ENCODE measurements at regions not wholly inside any gene's neighbourhood (a gene's known extent, or its start where the extent isn't known, plus 50 kb on each side); places are given as distances from the start of the nearest gene placed in this dataset.

GRCh38 chr1:72917920-72918319 is 635.6 kb upstream of the NEGR1 start:
- DNase-seq: no peak

DNA sequence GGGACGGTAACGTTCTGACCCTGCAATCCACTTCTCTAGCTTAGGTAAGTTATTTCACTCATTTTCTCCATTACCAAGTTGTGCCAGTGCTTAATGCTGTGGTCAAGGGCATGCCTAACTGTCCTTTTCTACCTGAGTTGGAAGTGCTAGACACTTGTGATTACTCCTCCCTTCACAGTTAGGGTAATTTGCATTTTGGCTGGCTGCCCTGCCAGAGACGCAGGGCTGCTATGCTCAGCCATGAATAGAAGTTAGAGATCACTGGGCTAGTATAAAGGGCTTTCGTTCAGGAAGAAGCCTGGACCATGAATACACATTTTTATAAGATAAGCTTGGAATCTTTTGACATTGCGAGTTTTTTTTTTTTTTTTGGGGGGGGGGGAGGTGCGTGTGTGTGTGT is 633.2 kb upstream of the NEGR1 start:
- DNase-seq: no peak

GRCh38 chr1:72911656-72912055 is 629.3 kb upstream of the NEGR1 start:
- no peak for DNase-seq

- no peak for DNase-seq
Observed at GRCh38 chr1:72896256-72896655, 613.9 kb upstream of the NEGR1 start.

GRCh38 chr1:72892461-72892860 is 610.1 kb upstream of the NEGR1 start:
- DNase-seq: no peak

DNA sequence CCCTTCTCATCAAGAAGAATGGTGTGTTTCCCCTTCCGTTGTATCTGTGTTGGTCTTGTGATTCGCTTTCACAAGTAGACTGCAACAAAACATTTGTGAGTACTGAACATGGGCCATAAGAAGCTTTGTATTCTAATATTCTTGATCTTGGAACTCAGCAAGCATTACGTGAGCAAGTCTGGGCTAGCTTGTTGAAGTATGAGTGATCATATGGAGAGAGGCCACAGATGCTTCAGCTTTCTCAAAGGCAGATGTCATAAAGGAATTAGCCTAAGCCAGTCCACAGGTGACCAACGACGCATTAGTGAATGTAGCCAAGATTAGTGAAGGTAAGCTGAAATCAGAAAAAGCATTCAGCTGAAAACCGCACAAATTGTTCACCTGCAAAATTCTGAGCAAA is 609.6 kb upstream of the NEGR1 start:
- no peak for DNase-seq

DNA sequence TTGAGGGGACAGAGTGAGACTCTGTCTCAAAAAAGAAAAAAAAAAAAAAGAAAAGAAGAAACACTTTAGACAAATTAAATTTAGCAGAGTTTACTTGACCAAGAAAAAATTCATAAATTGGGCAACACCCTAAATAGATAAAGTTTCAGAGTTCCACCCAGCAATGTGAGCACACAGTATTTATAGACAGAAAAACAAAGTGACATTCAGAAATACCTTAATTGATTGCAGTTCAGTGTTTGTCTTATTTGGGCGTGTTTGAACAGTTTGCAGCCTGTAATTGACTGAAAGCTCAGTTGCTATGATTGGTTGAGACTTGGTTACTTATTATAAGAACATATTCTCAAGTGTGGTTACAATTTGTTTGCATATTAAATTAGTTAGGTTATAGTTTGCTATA is 603.5 kb upstream of the NEGR1 start:
- no peak for DNase-seq

- no peak for DNase-seq
Observed at GRCh38 chr1:72885017-72885416, 602.7 kb upstream of the NEGR1 start.

GRCh38 chr1:72869873-72870272 is 587.5 kb upstream of the NEGR1 start:
- DNase-seq: no peak

DNA sequence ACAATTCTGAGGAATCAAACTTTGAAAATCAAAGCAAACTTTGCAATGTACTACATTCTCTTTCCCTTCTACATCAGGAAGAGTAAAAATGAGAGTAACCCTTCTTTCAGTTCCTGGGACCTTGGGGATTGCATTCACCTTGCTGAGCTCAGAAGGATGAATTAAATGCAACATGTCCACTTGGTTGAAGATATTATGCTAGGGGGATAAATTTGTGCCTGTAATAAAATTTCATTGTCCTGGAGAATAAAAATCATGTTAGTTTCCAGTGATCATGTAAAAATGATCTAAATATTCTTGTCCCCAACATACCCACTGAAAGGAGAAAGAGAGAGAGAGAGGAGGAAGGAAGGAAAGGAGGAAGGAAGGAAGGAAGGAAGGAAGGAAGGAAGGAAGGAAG is 587.1 kb upstream of the NEGR1 start:
- DNase-seq: no peak

DNA sequence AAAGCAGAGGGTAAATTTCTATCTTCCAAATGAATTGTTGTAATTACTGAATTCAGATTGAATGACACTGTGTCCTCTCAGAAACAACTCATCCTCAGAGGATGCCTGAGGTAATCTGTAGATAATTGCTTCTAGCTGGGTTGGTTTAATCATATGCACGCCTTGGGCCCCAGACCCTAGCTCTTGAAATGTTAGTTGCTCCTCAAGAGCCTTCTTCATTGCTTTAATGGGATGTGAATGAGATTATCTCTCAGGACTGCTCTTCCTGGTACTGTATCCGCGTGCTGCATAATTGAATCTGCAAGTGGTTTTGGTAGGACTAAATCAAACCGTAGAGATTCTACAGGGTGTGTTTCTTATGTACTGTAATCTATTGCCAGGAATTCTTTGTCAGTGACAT is 569.3 kb upstream of the NEGR1 start:
- no peak for DNase-seq

GRCh38 chr1:72848997-72849396 is 566.7 kb upstream of the NEGR1 start:
- DNase-seq: no peak

GRCh38 chr1:72847651-72848050 is 565.3 kb upstream of the NEGR1 start:
- no peak for DNase-seq

DNA sequence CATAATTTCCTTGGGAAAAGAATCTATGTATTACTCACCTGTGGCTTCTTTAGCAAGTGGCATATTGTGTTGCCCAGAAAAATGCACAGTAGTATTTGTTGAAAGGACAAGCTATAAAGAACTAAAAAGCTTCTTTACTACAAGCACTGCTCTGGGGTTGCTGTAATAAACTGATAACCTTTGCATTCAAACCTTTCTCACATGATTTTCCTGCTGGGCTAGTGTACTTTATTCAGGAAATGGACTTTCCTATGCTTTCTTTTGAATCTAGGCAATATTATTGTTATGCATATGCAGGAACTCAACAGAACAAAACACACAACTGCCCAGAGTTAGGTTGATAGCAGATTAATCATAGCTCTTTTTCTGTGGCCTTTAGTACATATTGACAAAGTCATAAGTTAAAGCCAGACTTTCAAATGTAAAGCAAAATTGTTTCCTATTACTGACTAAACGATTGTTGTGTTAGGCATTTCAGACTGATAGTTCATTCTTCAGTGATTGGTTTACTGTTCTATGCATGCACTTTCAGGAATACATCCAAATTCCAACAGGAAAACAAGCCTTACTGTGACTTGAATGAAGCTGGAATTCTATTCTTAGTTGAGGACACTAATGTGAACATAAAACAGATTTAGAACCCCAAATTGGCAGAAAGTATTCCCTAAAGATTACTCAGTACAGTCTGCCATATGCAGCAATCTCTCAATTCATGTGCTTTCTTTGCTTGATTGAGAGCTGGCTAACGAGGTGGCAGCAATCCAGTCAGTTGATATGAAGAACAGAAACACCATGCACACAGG is 564.3 kb upstream of the NEGR1 start:
- no peak for DNase-seq

- no peak for DNase-seq
Observed at GRCh38 chr1:72845981-72846380, 563.6 kb upstream of the NEGR1 start.

- no peak for DNase-seq
Observed at GRCh38 chr1:72845381-72845780, 563.0 kb upstream of the NEGR1 start.

DNA sequence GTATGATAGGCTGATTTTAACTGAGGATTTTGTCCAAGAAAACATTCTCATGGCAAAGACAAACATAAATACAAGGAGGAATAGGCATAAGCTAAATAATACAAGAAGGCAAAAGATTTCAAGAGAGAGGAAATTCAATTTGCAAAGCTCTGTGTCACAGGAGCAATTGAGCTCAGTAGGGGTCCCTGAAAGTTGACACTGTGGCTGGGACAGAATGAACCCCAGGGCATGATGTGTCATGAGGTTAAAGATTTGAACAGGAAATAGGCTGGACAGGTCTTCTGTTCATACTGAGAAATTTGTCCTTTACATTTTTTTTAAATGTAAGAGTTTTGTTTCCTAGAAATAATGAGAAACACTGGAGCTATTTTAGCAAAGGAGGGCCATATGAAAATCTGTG is 555.4 kb upstream of the NEGR1 start:
- no peak for DNase-seq

DNA sequence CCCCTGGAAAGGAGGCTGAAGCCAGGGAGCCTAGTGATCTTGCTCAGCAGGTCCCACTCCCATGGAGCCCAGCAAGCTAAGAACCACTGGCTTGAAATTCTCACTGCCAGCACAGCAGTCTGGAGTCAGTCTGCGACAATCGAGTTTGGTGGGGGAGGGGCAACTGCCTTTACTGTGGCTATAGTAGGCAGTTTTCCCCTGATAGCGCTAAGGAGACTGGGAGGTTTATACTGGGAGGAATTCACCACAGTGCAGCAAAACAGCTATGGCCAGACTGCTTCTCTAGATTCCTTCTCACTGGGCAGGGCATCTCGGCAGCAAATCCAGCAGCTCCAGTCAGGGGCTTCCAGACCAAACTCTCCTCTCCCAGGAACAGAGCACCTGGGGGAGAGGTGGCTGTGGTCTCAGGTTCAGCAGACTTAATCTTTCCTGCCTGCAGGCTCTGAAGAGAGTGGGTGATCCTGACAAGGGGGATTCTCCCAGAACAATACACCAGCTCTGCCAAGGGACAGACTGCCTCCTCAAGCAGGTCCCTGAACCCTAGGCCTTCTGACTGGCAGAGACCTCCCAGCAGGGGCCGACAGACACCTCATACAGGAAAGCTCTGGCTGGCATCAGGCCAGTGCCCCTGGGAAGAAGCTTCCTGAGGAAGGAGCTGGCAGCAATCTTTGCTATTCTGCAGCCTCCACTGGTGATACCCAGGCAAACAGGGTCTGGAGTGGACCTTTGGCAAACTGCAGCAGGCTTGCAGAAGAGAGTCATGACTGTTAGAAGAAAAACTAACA is 548.5 kb upstream of the NEGR1 start:
- no peak for DNase-seq

DNA sequence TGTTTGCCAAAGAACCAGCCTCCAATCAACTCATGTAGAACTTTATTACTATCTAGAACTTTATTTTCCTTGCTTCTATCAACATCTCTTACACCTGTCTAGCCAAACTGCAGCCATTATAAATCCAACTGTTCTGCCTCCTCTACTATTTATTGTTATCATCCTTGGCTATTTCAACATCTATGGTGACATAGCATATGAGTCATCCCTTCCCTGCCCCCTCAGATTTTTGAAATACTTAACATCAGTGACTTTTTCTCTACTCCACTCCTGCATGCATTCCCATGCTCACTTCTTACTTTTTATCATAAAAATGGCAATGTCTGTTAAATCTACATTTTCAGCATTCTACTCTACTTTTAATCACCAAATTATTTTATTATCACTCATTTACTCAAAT is 544.9 kb upstream of the NEGR1 start:
- DNase-seq: no peak

GRCh38 chr1:72804541-72804940 is 522.2 kb upstream of the NEGR1 start:
- DNase-seq: no peak

- DNase-seq: no peak
Observed at GRCh38 chr1:72781038-72781437, 498.7 kb upstream of the NEGR1 start.

- DNase-seq: no peak
Observed at GRCh38 chr1:72780212-72780611, 497.9 kb upstream of the NEGR1 start.

- DNase-seq: no peak
Observed at GRCh38 chr1:72777918-72778317, 495.6 kb upstream of the NEGR1 start.

GRCh38 chr1:72763481-72763880 is 481.1 kb upstream of the NEGR1 start:
- DNase-seq: no peak

Measured in T-helper 9 cell (primary cell).